ENCODE measurements at regions not wholly inside any gene's neighbourhood (a gene's known extent, or its start where the extent isn't known, plus 50 kb on each side); places are given as distances from the start of the nearest gene placed in this dataset.

DNA sequence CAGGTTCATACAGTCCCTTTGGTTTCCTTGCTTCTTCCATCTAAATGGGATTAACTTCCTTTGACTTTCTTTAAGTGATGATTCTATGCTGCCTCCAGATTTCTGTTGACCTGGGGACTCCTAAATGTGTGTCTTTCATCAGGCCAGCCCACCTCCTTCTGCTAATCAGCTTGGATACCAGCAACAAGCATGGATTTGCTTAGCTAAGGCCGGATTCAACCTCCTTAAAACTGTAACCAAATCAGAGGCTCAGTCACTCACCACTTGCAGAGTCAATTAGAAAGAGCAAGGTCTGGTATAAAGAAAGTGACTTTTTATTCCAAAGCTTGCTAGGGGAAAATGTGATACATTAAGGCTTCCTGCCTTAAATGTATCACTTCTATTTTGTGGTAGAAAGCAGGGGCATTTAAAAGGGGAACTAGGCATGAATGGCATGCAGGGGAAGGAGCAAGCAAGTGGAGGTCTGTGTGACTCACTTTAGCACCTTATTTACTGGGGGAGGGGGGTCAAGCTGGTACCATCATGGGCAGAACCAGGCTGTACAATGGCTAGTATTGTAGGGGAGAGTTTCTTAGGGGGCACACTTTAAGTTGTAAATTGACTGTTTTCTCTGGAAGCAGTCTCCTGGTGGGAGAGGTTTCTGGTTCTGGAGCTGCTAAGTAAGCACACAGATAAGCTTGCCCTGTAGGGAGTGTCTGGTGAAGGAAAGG lies 239.0 kb upstream of the PDGFD start:
- Histone ChIP-seq H3K9ac (ENCODE audit: insufficient read depth, low read depth, low read length) (no peak overlapping the region), H3K36me3 (replicated peaks in 1 of 2; ENCODE audit: control insufficient read depth in 1 of 2, insufficient read depth in 2 of 2, low read length in 2 of 2) (no peaks in the 10 kb centered on the region), H3K27me3 (ENCODE audit: control insufficient read depth in 1 of 2, insufficient read depth in 2 of 2, low read length in 2 of 2) (no peaks in the 10 kb centered on the region), H3K79me2 (ENCODE audit: insufficient read depth, low read length) (no peaks in the 10 kb centered on the region), H3K4me1 (ENCODE audit: insufficient read depth, low read length) (no peaks in the 10 kb centered on the region), H3K4me2 (ENCODE audit: low read depth, low read length) (no peak overlapping the region), H2AFZ (ENCODE audit: low read length) (no peak overlapping the region), H3K4me3 (replicated peaks in 1 of 3; ENCODE audit: insufficient read depth in 1 of 3, low read depth in 2 of 3, low read length in 3 of 3) (no peak overlapping the region), H3K27ac (ENCODE audit: extremely low read length, insufficient read depth, low read length) (no peak overlapping the region), H3K9me3 (ENCODE audit: low read length) (no peaks in the 10 kb centered on the region), H4K20me1 (ENCODE audit: insufficient read depth, low read length) (no peaks in the 10 kb centered on the region)
- ChIA-PET POLR2A (no interaction called here), CTCF (ENCODE audit: low intra/inter-chr PET ratio, low total read pairs) (no interaction called here)
- TF ChIP-seq, protein P1, sequence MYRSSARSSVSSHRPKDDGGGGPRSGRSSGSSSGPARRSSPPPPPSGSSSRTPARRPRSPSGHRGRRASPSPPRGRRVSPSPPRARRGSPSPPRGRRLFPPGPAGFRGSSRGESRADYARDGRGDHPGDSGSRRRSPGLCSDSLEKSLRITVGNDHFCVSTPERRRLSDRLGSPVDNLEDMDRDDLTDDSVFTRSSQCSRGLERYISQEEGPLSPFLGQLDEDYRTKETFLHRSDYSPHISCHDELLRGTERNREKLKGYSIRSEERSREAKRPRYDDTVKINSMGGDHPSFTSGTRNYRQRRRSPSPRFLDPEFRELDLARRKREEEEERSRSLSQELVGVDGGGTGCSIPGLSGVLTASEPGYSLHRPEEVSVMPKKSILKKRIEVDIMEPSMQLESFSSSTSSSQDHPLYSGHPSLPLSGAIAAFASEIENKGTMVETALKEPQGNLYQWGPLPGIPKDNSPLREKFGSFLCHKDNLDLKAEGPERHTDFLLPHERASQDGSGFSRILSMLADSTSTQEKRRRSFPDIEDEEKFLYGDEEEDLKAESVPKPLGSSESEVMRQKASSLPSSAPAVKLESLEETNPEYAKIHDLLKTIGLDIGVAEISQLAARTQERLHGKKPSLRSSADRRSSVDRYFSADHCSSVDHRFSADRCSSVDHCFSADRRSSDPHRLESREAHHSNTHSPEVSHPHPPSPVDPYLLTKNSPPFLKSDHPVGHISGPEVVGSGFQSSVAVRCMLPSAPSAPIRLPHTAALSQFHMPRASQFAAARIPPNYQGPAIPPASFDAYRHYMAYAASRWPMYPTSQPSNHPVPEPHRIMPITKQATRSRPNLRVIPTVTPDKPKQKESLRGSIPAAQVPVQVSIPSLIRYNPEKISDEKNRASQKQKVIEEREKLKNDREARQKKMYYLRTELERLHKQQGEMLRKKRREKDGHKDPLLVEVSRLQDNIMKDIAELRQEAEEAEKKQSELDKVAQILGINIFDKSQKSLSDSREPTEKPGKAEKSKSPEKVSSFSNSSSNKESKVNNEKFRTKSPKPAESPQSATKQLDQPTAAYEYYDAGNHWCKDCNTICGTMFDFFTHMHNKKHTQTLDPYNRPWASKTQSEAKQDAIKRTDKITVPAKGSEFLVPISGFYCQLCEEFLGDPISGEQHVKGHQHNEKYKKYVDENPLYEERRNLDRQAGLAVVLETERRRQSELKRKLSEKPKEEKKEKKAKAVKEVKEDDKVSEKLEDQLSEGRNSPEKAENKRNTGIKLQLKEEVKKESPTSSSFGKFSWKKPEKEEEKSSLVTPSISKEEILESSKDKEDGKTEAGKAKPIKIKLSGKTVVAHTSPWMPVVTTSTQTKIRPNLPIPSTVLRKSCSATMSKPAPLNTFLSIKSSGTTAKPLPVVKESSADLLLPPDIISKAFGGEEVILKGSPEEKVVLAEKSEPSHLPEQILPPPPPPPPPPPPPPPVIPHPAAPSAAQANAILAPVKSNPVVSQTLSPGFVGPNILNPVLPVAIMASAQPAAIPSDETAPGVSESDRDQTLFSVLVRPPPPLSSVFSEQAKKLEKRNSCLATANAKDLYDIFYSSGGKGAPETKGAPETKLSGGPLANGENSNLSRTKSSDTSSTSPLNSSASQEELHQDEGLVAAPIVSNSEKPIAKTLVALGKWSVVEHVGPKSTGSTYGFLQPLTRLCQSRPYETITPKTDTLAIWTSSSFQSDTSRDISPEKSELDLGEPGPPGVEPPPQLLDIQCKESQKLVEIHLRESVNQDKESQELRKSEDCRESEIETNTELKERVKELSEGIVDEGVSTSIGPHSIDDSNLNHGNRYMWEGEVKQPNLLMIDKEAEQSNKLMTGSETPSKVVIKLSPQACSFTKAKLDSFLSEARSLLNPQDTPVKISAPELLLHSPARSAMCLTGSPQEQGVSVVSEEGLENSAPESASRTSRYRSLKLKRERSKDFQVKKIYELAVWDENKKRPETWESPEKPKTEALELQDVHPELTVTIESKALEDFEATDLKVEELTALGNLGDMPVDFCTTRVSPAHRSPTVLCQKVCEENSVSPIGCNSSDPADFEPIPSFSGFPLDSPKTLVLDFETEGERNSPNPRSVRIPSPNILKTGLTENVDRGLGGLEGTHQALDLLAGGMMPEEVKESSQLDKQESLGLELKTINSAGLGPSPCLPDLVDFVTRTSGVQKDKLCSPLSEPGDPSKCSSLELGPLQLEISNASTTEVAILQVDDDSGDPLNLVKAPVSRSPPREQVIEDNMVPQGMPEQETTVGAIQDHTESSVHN (CRISPR knock-in tag; IDR thresholded peaks at IDR 0.05) = no peak
- TF ChIP-seq, protein P2, sequence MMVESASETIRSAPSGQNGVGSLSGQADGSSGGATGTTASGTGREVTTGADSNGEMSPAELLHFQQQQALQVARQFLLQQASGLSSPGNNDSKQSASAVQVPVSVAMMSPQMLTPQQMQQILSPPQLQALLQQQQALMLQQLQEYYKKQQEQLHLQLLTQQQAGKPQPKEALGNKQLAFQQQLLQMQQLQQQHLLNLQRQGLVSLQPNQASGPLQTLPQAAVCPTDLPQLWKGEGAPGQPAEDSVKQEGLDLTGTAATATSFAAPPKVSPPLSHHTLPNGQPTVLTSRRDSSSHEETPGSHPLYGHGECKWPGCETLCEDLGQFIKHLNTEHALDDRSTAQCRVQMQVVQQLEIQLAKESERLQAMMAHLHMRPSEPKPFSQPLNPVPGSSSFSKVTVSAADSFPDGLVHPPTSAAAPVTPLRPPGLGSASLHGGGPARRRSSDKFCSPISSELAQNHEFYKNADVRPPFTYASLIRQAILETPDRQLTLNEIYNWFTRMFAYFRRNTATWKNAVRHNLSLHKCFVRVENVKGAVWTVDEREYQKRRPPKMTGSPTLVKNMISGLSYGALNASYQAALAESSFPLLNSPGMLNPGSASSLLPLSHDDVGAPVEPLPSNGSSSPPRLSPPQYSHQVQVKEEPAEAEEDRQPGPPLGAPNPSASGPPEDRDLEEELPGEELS (CRISPR knock-in tag; IDR thresholded peaks at IDR 0.05) = no peak
- no peak for TF ChIP-seq FOXJ3 (CRISPR knock-in tag; IDR thresholded peaks at IDR 0.05; ENCODE audit: borderline replicate concordance)
- TF ChIP-seq ZNF652 (CRISPR knock-in tag; IDR thresholded peaks at IDR 0.05; ENCODE audit: borderline replicate concordance, low read depth) = no peak
- in situ Hi-C loops (cut with HindIII; ENCODE audit: extremely low pct_ligation_motif_present, low pct_unique_long_range_greater_than_20kb) (no loop called here), intact Hi-C loops (cut with micrococcal nuclease; ENCODE audit: unreplicated experiment) (no loop called here)
- ATAC-seq (no peak), DNase-seq (ENCODE audit: low spot score) (no peak), FAIRE-seq (no peak)
- no TSS peak for BruUV-seq (replicated peaks)
- WGBS (ENCODE audit: low lambda C conversion rate) = 0% methylated on average over 1 of the region's 1 CpG
